GM08714 (cell line): ENCODE measurements at regions not wholly inside any gene's neighbourhood (a gene's known extent, or its start where the extent isn't known, plus 50 kb on each side); places are given as distances from the start of the nearest gene placed in this dataset.

Experiments
- H3K4me3 ChIP-seq: fragments of 200-500 bp; sonication (Bioruptor generic); 2 replicates; pipeline ENCODE4 v1.5.1; 2014; ENCODE audit warnings: mild to moderate bottlenecking, low read length, inconsistent platforms
- ZNF274 ChIP-seq: IDR thresholded peaks from 2 replicates; pipeline ENCODE4 v1.6.1; 2012; ENCODE audit warnings: mild to moderate bottlenecking, low read depth, low read length

- TF ChIP-seq ZNF274, result no peak
- H3K4me3 ChIP-seq, result no peak overlapping the region
Measured at GRCh38 chr20:6407163-6407562, 284.3 kb upstream of the FERMT1 start.

GRCh38 chr20:6401893-6402557 is 279.2 kb upstream of the FERMT1 start:
- no peak overlapping the region for H3K4me3 ChIP-seq
- no peak for TF ChIP-seq ZNF274

GRCh38 chr20:6397115-6397514 is 274.3 kb upstream of the FERMT1 start:
- no peak for TF ChIP-seq ZNF274
- H3K4me3 ChIP-seq, result no peak overlapping the region

- no peak overlapping the region for H3K4me3 ChIP-seq
- TF ChIP-seq ZNF274, result no peak
Measured at GRCh38 chr20:6395695-6396094, 272.9 kb upstream of the FERMT1 start.

- no peak overlapping the region for H3K4me3 ChIP-seq
- no peak for TF ChIP-seq ZNF274
Measured at GRCh38 chr20:6388671-6389197, 265.9 kb upstream of the FERMT1 start.

- TF ChIP-seq ZNF274, result no peak
Measured at GRCh38 chr20:6384956-6385486, 262.2 kb upstream of the FERMT1 start.

GRCh38 chr20:6384380-6384779 is 261.6 kb upstream of the FERMT1 start:
- H3K4me3 ChIP-seq, result no peak overlapping the region
- no peak for TF ChIP-seq ZNF274

More at GRCh38 chr20:6384956-6385486, 262.2 kb upstream of the FERMT1 start:
- no peak overlapping the region for H3K4me3 ChIP-seq

- no peak overlapping the region for H3K4me3 ChIP-seq
- no peak for TF ChIP-seq ZNF274
Measured at GRCh38 chr20:6381887-6382286, 259.1 kb upstream of the FERMT1 start.

- H3K4me3 ChIP-seq, result no peak overlapping the region
- no peak for TF ChIP-seq ZNF274
Measured at GRCh38 chr20:6362245-6362644, 239.4 kb upstream of the FERMT1 start.

- no peak for TF ChIP-seq ZNF274
- H3K4me3 ChIP-seq, result no peak overlapping the region
Measured at GRCh38 chr20:6360766-6361165, 237.9 kb upstream of the FERMT1 start.

- no peak for TF ChIP-seq ZNF274
- no peak overlapping the region for H3K4me3 ChIP-seq
Measured at GRCh38 chr20:6355754-6356451, 233.1 kb upstream of the FERMT1 start.

- no peak for TF ChIP-seq ZNF274
- H3K4me3 ChIP-seq, result no peak overlapping the region
Measured at GRCh38 chr20:6348908-6349307, 226.1 kb upstream of the FERMT1 start.

- no peak overlapping the region for H3K4me3 ChIP-seq
- TF ChIP-seq ZNF274, result no peak
Measured at GRCh38 chr20:6347916-6348315, 225.1 kb upstream of the FERMT1 start.

- TF ChIP-seq ZNF274, result no peak
- no peak overlapping the region for H3K4me3 ChIP-seq
Measured at GRCh38 chr20:6341491-6341890, 218.7 kb upstream of the FERMT1 start.

GRCh38 chr20:6339176-6339575 is 216.3 kb upstream of the FERMT1 start:
- no peak for TF ChIP-seq ZNF274
- no peak overlapping the region for H3K4me3 ChIP-seq
